ENCODE measurements at regions not wholly inside any gene's neighbourhood (a gene's known extent, or its start where the extent isn't known, plus 50 kb on each side); places are given as distances from the start of the nearest gene placed in this dataset.

DNA sequence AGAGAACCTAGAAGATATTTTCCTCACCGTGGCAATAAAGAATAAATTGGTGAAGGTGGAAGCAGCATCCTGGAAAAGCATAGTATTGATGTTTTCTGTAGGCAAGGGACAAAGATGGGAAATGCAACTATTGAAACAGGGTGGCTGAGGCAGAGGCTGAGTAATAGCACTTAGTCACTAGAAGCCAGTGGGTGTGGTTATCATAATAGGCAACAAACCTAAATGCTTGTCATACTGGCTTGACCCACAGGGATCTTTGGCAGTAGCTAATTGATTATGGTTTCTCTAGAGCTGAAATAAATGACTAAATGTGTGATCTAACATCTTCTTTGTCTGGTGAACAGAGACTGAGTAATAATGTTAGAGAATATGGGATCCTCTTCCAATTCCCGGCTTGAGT is 353.6 kb upstream of the RPS6KA3 start:
- DNase-seq (ENCODE audit: low spot score) = no peak

DNA sequence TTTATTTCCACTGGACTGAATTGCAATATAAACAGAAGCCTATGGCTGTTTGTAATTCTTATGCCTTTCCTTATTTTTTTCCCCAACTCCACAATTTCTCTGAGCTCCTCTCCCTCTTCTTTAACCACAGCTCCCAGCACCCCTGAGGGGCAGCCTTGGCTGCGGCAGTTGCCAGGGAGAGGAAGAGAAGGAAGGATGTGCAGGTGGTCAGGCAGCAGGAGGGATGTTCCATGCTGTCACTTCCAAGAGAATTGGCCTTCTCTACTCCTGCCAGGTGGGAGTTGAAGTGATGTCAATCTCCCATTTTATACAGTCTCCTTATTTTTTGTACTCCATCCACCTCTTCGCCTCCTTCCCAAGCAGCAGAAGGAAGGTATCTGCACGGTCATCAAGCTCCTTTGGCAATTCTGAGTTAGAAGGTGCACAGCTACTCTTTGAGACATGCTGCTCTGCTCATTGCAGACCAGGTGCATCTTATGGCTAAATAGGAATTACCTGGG is 343.3 kb upstream of the RPS6KA3 start:
- no peak for DNase-seq (ENCODE audit: low spot score)

DNA sequence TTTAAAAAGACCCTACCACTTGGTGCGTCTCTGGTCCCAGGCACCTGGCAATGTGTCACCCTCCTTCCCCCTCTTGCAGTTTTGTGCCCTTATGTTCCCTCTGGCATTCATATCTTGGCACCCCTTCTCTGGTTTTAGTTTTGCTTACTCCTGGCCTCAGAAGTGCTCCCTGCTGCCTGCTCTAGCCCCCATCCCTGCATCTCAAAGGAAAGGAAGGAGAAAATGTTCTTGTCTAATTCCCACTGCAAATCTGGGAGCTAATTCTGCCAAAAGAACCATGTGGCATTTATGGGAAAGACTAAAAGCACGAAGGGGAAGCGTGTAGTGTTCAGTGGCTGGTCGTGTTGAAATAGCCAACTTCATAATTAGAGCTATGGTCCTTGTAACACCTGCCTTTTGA is 340.1 kb upstream of the RPS6KA3 start:
- DNase-seq (ENCODE audit: low spot score) = no peak

DNA sequence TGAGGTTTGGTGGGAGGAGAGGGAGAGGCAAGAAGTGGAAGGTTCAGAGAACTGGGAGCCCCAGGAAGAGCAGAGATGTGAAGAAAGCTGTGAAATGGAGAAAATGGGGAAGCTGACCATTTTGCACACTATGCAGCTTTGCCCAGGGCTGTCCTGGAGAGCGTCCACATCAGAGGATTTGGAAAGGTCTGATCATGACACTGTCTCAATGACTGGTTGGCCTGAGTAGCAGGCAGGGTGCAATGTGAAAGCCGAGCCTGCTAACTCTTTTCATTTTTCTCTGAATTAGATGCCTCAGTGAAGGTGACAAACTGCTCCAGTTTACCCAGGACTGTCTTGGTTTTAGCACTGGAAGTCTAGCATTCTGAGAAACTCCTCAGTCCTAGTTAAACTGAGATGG is 330.1 kb upstream of the RPS6KA3 start:
- no peak for DNase-seq (ENCODE audit: low spot score)

DNA sequence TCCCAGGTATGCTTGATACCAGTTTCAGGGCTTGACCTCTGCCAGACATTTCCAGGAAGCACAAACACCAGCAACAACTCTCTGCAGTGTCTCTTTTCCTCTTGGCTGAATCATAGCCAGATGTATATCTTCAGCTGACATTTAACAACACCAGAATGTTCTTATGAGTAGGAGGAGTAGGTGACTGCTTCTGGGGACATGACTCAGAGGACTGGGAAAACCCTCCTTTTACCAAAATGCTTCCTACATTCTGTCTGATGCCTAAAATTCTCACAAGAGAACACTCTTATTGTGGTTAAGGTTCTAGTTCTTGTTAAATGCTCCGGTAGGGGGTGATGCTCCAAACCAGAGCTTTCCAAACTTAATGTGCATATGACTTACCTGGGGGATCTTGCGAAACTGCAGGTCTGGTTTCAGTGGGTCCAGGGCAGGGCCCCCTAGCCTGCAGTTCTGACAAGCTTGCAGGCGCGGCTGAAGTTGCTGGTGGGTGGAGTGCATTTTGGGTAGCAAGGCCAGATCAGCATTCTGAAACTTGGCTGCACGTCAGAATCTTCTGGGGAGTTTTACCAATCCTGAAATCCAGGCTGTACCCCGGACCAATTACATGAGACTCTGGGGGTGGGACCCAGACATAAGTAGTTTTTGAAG is 329.3 kb upstream of the RPS6KA3 start:
- no peak for DNase-seq (ENCODE audit: low spot score)

DNA sequence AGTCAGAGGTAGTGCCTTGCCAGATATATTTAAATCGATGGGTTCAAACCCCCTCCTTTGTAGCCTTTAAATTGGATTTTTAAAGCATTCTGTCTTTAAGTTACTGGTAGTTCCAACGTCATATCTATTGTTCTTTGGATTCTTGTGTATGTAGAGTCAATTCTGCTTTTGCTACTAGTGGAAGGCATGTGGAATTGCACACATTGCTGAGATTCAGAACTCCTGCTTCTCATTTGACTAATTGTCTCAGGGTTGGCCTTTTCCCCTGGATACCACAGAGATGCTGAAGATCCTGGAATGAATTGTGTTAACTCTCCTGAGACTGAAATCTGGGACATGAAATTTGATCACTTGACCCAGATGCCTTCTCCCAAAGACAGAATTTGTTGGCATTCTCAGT is 328.3 kb upstream of the RPS6KA3 start:
- DNase-seq (ENCODE audit: low spot score) = peak; percentile 1

DNA sequence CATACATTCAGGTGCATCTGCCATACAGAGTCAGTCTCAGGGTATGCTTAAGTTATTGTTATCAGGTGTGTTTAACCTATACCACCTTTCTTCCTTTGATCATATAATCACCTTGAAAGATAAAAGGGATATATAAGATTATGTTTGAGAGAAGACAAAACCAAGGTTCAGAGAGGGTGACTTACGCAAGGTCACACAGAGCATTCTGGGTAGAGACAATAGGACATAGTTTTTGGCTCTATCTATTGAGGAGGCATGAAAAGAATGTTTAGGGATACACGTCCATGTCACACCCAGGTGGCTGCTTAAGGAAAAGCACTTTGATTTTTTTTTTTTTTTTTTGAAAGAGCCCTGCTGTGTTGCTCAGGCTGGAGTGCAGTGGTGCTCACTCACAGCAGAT is 327.1 kb upstream of the RPS6KA3 start:
- no peak for DNase-seq (ENCODE audit: low spot score)

DNA sequence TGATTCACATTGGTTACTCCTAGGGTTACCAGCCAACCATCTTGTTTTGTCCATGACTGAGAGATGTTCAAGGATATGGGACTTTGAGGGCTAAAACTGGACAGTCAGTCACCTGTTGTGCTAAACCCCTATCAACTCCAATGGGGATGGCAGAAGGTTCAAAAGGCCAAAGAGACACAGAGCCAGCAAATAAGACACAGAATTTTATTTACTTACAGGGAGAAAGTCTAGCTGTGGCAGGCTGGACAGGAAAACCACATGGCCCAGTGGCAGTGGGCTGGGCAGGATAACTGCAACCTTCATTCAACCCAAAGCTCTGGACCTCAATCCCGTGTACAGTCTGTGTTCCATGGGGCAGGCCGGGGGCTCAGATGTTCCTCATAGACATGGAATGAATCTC is 326.7 kb upstream of the RPS6KA3 start:
- DNase-seq (ENCODE audit: low spot score) = no peak

DNA sequence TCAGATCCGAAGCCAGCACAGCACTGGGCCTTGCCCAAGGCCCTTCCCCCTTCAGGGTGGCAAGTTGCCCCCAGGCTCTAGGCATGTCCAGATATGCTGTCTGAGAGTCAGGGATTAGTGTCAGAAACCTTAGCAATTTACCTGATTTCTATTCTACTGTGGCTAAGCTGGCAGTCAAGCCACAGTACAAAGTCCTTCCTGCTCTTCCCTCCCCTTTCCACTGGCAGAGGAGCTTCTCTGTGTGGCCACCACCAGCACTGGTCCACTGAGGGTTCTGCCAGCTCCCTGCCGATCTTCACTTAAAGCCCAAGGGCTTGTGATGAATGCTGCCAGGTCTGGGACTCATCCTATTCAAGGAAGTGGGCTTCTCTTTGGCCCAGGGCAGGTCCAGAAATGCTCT is 324.5 kb upstream of the RPS6KA3 start:
- DNase-seq (ENCODE audit: low spot score) = no peak

DNA sequence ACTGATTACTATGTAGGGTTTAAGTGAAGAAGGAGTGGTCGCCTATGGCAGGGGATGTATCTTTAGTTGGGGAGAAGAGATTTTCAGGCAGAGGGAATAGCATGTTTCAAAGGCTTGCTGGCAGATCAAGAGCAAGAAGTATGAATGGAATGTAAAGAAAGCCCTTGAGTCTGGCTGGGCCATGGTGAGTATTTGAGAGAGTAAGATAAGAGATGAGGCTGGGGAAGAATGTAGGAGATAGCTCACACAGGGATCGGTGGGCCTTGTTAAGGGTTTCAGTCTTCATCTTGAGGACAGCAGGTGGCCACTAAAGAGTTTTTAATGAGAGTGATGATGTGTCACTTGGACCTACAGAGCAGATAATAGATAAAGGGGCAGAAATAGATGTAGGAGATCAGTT is 319.1 kb upstream of the RPS6KA3 start:
- no peak for DNase-seq (ENCODE audit: low spot score)

DNA sequence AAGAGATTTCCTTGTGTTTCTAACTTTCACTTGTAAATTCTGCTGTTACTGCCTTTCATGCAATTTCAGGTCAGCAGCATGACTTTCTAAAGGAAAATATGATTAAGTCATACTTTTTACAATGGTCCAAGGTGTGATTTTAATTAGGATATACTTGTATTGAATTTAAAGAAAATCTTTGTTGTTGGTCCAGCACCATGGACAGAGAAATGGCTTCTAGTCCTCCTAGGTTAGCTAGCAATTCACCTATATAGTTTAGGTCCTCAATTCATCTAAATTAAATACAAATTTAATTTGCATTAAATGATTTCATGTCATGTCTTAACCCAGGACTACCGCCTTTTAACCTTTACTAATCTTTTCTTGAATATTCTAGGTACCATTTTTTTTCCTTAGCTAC is 304.9 kb upstream of the RPS6KA3 start:
- no peak for DNase-seq (ENCODE audit: low spot score)

DNA sequence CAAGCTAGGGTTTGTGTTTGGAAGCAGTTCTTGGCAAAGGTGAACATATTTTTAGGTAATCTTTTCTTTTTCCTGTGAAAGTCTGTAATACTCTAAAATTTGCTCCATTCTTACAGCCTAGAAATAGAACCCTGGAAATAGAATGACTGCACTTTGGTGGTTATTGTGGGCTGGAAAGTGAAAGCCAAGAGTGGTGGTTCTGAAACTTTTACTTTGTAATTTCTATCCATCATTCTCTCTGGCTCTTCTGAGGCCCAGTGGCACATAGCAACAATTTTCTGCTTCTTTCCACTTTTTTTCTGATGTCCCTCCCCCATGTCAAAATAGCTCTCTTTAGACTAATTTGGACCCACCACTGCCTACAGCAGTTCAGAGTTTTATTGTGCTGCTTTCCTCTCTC is 300.4 kb upstream of the RPS6KA3 start:
- no peak for DNase-seq (ENCODE audit: low spot score)

DNA sequence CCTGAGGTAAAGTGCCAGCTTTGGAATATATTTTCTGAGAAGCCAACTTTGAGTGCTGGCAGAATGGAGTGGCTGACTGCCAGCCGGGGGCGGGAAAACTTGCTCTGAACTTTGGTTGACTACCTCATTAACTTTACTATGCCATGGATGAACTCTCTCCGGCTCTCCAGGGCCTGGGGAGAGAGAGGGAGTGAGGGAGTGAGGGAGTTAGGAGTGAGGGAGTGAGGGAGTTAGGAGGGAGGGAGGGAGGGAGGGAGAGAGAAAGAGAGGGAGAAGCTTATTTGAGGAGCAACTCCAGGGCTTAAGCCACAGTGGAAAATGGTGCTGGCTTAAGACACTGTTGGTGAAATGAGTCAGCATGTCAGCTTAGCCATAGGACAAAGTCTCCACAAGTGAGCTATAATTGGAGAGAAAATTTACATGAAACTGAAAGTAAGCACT is 280.9 kb upstream of the RPS6KA3 start:
- no peak for DNase-seq (ENCODE audit: low spot score)

DNA sequence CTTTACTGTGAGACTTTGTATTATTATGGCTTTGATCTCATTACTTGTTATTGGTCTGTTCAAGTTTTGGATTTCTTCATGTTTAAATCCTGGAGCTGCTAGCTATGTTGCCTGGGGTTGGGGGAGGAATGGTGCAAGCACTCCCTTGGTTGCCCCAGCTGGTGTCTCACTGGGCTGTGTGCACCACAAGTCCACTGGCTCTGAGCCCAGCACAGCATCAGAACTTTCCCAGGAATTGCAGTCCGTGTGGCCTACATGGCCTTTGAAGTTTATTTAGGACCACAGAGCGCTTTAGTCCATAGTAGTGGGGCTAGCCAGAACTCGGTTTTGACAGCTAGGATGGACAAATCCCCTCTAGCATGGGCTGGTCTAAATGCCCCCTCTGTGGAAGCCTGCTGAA is 278.8 kb upstream of the RPS6KA3 start:
- DNase-seq (ENCODE audit: low spot score) = no peak

DNA sequence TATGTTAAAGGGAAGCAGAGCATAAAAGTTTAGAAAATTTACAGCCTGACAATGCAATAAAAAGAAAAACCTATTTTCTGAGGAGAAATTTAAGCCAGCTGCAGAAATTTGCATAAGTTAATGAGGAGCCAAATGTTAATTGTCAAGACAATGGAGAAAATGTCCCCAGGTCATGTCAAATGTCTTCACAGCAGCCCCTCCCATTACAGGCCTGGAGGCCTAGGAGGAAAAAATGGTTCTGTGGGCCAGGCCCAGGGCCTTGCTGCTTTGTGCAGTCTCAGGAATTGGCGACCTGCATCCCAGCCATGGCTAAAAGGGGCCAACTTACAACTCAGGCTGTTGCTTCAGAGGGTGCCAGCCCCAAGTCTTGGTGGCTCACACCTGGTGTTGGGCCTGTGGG is 275.4 kb upstream of the RPS6KA3 start:
- DNase-seq (ENCODE audit: low spot score) = no peak

DNA sequence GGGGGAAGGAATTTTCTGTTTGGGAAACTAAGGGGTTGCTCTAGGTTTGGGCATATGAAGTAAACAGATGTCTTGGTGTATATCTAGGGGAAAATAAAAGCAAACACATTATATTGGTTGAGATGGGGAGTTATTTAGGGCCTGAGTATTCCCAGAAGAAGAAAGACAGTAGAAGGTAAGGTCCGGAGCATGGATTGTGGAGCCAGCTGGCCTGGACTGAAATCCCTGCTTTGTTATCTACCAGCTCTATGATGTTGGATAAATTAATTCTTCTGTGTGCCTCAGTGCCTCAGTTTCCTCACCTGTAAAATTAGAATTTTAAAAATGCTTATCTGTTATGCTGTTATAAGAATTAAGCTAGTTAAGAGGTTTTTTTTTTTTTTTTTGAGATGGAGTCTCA is 272.3 kb upstream of the RPS6KA3 start:
- no peak for DNase-seq (ENCODE audit: low spot score)

DNA sequence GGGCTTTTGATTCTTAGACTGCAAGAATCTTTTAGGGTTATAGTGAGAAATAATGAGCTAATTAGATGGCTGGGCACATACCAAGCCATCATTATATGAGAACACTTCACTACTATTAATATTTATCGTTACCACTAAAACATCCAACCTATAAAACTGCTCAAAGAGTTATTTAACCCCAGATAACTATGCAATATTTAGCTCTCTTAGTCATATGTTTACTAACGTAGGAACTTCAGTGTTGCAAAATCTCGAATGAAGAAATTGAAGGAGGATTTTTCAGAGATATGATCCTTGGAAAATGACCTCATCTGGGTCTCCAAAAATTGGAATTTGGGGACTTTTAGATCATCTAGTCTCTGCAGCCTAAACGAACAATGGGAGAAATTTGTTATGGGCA is 265.0 kb upstream of the RPS6KA3 start:
- no peak for DNase-seq (ENCODE audit: low spot score)

DNA sequence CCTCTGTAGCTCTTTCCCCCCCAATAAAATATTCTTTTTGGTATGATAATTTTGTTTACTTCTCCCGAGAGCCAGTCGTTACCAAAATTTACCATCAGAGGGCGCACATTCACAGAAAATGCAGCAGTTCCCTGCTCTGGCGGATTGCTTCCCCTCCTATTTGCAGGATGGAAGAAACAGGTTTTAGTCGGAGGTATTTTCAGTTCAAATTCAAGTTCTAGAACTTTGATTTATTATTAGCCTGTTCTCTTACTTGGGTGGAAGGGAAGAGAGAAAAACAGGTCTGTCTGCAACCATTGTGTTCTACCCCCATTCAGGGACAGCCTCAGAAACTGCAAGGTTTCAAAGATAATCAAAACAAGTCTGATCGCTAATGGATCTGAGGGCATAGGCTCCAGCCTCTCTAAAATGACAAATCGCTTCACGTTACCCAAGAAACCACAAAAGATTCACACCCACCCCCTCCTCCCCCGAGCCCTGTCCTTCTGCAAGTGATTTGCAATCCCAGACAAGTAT is 263.8 kb upstream of the RPS6KA3 start:
- DNase-seq (ENCODE audit: low spot score) = no peak

DNA sequence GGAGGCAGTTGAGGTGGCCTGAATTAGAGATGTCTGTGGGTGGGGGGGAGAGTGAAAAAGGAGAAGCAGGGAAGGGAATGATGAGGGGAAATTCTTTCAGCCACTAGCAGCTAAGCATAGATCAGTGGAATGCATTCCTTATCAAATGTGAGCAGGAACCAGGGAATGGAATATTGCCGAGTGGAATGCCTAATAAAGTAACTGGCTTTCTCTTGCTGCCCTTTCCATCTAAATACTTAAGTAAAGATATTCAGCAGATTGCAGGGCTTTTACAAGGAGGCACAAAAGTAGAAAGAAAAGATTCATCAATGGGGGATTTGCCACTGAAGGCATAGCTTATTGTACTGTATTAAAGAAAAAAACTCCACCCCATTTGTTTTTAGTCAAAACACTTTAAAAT is 263.0 kb upstream of the RPS6KA3 start:
- DNase-seq (ENCODE audit: low spot score) = no peak

DNA sequence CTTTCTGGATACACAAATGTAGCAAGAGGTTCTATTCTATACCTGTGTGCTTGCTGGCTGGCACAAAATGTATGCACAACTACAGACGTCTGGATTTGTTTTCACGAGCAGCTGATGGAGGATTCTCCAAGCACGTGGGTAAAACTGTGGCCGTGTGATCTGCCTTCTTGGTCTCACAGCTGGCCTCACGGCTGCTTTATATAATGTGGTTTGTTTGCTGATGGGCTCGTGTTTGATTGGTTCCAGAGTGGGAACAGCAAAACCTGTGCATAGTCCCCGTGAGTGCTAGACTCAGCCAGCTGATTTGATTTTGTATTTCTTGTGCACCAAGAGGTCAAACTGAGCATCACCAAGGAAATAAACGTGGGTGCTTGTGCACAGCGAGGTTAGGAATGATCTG is 262.6 kb upstream of the RPS6KA3 start:
- no peak for DNase-seq (ENCODE audit: low spot score)

DNA sequence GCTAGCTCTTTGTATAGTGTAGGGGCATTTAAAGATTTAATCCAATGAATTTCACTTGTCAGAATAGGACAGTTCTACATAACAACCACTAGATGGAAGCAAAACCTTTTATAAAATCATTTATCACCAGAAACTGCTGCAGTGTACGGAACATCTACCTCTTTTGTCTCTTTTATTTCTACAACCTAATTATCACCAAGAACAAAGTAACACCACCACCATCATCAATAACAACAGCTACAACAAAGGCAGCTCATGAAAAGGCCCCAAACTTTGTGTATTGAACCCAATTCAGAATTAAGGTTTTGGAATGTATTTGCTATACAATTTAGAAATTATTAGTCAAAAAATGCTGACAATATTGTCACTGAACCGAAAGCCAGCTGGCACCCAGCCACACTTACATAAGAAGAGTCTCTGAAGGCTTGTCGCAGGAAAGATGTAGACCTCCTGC is 260.9 kb upstream of the RPS6KA3 start:
- no peak for DNase-seq (ENCODE audit: low spot score)

DNA sequence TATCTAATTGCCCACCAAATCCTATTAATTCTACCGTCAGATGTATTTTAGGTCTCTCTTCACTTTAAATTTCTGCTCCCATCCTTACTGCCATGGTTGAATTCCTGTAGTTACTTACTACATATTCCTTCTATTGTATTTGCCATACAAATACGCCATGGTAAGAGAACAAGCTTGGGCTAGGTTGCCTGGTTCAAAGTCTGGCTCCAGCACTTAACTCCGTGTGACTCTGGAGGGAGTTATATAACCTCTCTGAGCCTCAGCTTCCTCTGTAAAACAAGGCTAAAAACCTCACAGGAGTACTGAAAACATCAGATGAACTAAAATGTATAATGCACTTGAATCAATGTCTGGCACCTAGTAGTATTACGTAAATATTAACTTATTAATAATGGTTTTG is 260.3 kb upstream of the RPS6KA3 start:
- DNase-seq (ENCODE audit: low spot score) = no peak

DNA sequence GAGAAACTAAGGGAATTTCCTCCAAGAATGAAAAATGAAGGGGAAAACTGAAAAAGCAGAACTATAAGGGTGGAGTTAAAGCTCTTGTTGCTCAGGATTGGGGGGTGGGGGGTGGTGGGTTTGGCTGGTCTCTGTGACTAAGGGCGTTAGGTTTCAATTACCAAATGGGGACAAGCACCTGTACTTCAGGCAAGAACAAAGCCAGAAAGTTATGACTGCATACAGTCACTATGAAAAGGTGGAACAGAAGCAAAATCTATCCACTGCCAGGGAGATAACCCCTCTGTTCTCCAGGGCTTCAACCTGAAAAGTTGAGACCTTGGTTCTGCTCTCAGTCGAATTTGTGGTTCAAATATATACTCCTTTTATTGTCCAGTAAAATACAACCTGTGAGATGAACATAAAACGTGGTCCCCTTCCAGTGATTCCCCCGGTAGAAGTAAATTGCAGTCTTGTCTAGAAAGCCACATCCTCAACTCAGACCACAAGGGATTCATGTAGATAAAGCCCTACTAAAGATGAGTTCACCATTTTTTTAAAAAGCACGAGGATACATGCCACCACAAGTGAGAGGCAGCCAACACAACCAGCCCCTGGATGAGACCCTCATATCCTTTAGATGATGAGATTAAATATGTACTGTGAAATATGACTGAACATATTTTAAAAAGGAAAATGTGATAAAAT is 257.1 kb upstream of the RPS6KA3 start:
- DNase-seq (ENCODE audit: low spot score) = no peak

DNA sequence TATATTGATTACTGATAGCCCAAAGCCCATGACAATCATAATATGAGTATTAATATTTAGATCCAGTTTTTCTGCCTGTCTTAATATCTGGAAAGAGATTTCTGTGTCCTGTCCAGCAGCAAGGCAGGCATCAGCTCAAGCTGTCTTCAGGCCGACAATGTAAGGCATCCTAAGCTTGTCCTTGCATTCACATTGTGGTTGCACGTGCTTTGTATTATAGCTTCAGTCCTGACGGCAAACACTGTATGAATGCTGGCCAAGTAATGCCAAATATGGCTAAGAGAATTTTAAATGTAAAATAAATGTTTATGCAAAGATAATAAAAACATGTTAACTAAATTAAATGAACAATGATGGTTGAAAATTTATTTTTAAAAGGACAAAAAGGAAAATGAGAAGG is 255.7 kb upstream of the RPS6KA3 start:
- DNase-seq (ENCODE audit: low spot score) = no peak

All from HuH-7 (cell line).